HL-60/S4 treated with phorbol 12-myristate 13-acetate at 8.2 ng/mL for 4 days and 3 days (cell line): ENCODE measurements at regions not wholly inside any gene's neighbourhood (a gene's known extent, or its start where the extent isn't known, plus 50 kb on each side); places are given as distances from the start of the nearest gene placed in this dataset.

Experiments
- in situ Hi-C: fragments of 300-500 bp; cut with MboI; formaldehyde crosslinking; loops from 2 replicates; pipeline ENCODE4 v1.15.0; 2022; ENCODE audit warnings: low sequenced_read_pairs

DNA sequence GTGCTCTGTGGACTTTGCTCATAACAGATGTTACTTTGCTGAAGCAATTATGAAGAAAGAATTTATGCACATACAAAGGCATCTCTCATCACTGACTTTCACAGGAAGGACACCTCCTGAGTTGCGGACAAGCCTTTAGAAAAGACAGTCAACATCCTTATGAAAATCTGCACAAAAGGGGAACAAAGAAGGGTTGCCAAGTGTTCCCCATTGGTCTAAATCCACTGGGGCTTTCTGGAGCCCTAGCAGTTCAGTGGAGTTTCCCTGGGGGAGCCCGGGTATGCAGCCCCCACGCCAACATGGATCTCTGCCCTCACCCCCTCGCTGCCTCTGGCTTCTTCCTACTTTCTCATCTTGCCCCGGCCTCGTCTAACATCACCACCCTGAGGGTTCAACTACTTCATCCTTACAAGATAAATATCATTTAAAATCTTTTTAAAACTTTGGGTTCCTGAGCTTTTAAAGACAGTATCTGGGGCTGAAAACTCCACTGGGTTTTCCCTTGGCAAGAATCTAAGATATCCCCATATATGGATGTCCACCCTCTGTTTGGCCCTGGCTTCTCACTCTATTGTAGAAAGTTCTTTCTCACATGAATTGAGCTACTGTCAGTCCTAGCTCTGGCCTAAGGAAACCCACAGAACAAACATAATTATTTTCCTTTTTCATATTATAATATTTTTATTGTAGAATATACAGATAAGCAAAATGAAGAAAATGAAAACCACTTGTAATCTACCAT lies 207.9 kb upstream of the RGMA start:
- in situ Hi-C loops = no loop called here

DNA sequence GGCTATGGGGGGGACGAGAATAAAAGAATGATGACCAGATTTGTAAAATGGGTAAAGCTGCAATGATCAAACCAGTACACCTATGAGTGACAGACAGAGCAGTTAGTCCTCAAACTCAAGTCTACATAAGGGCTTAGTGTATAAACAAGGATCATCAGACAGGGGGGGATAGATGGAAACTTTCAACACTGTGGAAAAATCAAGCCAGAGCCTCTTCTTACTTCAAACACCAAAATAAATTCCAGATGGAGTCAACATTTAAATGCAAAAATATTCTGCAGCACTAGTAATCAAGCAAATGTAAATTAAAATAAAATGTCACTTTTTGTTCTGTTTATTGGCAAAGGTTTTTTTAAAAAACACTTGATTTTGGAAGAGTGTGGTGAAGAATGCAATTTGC lies 205.9 kb upstream of the RGMA start:
- in situ Hi-C loops = no loop called here

DNA sequence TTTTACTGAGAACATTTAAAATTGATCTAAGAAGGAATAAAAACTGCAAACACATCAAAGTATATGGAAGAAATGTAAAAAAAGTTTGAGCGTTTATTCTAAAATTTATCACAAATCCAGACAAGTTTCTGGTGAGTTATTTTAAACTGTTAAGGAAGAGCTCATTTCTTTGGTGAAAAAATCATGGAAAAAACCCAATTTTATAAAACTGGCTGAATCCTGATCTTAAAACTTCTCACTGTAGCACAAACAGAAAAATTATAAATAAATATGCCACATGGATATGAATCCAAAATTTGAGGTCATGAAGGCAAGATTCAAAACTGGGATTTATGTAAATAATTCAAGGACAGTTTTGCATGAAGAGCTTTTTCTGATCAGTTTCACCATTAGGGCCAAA lies 205.1 kb upstream of the RGMA start:
- in situ Hi-C loops = no loop called here

DNA sequence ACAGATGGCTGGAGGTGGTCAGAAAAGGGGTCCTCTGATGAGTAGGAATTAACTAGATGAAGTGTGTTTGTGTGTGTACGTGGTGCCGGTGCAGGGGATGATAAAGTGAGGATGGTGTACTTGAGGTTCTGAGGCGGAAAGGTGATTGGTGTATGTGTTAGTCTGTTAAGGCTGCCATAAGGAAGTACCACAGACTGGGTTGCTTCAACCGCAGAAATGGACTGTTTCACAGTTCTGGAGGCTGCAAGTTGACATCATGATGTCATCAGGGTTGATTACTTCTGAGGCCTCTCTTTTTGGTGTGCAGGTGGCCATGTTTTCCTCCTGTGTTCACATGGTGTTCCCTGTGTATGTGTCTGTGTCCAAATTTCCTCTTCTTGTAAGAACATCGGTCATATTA lies 202.4 kb upstream of the RGMA start:
- in situ Hi-C loops = no loop called here

DNA sequence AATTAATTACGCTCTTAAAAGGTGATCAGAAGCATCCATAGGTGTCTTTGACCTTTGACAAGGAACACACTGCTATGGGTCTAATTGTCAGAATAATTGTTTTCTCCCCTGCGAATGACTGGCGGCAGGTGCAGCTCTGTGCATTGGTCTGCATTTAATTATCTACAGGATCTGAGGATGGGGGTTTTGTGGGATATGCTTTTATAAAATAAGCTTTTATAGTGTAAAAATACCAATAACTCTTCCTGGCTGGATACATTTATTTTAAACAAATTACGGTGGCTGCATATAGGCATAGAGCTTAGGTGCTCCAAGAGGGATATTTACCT lies 201.6 kb upstream of the RGMA start:
- in situ Hi-C loops = no loop called here

DNA sequence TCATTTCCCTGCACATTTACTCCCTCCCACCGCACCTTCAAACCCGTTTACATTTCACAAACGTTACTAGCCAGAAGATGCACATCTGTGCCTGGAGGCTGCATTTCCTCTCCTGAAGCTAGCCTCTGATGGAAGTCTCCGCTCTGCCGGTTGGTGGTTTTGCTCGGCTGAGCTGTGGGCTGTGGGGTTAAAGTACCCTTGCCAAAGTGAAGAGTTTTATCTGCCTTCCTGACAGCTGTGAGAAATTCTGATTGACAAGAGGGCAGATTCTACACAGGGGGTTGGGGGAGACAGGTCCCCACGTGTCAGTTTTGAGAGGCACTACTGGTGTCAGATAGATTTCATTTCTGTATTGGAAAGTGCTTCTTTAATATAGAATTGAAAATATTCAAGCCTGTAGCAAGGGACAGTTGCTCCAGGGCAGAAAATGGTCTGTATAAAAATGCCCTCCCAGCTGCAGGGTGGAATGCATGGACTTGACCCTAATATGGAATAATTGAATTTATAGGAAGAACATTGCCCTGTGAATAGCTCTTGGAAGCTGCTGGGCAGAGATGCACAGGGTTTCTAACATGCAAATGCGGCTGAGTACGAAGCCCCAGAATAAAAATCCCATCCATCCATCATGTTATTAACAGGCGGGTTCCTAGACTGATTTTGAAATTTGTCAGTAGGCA lies 201.1 kb upstream of the RGMA start:
- in situ Hi-C loops = no loop called here

DNA sequence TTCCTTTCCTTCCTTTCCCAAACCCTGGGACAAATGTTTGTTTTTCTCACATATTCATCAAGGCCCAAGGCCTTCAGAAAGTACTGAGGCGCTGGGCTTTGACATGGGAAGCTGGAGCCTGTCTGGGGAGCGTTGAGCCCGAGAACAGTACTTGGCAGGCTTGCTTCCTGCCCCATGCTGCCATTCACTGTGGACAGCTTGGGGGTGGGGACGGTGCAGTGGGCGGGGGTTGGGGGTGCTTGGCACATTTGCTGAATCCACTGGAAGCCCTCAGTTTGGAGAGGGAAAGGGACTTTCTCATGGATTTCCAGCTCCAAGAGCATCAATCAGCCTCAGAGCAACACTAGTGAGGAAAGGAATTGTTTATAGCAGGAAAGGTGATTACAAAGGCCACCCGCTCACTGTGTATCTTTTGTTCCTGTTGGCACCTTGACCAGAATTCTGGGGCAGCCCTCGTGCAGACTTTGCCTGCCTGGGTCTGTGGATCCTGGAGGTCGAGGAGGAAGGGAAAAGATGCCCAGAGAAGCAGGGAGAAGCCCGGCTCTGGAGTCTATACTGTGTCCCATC lies 199.8 kb upstream of the RGMA start:
- in situ Hi-C loops = no loop called here

DNA sequence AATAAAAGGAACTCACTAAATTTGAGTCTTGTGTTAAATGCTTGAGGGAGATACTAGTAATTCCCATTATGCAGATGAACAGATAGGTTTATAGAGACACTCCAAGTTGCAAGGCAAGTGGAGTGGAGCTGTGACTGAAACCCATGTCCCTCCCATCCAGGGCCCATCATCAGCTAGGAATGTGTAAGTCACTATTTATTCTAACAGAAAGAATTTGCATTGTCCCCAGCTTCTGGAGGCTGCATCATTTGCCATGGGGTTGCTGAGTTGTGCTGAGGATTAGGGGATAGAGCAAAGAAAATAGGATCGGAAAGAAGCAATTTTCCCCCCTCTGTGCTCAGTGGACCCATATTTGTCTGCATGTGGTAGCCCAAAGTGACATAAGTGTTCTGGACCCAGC lies 197.4 kb upstream of the RGMA start:
- in situ Hi-C loops = no loop called here

DNA sequence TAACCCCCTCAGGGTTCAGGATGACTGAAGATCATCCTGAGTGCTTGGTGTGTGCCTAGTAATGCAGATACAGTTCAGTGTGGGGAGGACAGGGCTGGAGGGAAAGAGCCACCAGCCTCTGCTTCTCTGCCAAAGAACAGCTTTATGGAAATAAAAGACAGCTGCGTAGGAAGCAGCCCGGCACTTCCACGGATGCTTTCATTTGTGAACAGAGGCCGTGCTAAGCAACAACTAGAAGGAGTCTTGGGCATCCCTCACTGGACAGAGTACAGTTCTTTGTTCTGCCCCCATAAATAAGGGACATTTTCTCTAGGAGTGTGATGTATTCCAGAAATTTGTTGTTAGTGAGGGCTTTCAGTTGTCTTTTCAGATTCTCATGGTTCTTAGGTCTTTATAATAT lies 194.8 kb upstream of the RGMA start:
- in situ Hi-C loops = no loop called here

DNA sequence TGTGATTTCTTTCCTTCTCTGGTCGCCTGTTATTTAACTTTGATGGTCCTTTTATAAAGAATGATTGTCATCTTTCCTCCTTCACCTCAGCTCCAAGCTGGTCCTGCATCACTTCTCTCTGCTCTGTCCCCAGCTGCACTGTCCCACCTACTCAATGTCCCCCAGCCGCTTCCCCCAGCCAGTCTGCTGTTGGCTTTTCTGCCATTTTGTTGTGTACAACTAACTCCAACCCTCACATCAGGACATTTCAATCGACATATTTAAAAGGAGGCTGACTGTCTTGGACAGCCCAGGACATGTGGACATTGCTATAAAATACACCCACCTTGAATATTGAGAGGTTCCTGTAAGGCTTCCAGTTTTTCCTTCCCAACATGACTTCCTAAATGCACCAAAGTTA lies 193.8 kb upstream of the RGMA start:
- in situ Hi-C loops = no loop called here

DNA sequence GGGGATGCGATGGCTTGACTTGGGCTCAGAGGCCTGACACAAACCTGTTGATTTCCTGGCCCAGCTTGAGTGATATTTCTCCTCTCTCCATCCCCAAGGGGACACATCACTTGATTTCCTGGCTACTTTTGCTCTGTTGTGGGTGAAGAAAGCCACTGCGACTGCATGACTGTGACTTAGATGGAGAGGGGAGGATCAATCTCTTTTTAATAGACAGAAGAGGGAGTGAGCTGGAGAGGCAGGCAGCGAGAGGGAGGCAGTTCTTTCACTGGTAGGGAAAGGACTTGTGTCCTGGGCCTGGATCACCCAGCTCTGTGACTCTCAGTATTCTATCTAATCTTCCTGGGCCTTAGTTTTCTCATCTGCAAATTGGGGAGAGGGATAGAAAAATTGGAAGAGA lies 189.8 kb upstream of the RGMA start:
- in situ Hi-C loops = no loop called here

DNA sequence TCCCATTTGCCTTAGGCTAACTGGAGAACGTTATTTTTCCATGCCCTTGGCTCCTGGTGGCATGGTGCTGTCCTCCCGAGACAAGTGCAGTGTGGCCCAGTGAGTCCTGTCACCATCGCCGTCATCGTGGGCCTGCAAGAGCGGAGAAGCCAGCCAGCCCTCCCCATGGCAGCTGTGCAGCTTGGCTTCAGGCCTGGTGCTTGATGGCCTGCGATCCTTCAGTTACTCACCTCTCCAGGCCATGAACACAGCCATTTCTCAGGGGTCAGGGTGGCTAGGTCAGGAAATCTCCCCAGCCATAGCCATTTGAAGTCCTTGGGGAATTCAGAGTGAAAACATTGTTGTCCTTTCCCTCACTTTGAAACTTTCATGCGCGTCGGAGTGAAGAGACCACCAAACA lies 189.0 kb upstream of the RGMA start:
- in situ Hi-C loops = no loop called here

DNA sequence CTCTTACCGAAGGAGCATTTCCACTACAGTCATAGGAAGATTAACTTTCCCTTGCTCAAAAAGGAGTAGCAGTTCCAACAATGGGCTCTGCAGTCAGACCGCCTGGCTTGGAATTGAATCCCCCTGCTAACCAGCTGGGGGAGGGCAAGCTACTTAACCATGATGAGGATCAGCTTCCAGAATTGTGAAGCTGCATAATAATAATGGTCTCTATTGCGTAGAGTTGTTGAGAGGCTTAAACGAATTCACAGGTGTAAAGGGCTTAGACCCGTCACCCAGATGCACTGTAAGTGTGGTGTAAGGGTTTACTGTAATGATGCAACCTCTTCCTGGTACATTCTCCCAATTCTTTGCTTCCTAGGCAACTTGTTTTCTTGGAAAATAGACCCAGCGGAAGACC lies 185.2 kb upstream of the RGMA start:
- in situ Hi-C loops = no loop called here

DNA sequence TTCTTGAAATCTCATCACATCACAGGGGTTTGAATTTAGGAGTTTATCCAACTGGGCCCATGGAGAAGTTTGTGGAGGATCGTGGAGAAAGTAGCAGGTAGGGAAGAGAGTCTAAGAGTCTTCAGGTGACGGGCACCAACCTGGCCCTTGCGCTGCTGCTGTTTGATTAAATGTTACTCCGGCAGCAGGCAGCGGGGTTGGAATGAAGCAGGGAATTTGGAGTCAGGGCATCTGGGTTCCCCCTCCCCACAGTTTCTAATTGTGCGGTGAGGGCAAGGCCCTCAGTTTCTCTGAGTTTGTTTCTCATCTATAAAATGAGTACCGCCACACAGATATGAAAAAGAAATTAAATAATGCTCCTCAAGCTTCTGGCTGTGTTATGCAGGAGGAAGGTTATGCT lies 182.9 kb upstream of the RGMA start:
- in situ Hi-C loops = no loop called here

DNA sequence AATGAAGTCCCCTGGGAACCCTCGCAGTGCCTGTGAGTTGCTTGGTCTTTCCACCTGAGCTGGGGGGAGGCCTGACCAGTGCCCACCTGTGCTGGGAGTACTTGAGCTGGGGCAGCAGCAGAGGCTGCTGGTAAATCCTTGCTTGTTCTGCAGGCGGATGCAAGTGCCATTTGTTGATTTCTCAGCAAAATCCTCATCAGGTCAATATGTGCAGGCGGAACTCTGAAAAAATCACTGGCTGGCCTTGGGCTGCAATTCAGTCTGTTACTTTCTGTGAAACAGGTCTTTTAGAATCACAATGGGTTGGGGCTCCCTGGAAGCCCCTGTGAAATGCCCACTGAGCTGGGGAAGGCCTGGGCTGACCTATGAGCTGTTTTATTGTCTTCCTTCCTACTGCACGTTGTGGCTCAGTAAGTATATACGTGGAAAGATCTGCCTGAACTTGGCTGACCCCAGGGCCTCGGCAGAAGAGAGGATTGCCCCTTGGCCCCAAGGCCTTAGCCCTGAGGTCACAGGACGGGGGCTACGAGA lies 182.0 kb upstream of the RGMA start:
- in situ Hi-C loops = no loop called here

DNA sequence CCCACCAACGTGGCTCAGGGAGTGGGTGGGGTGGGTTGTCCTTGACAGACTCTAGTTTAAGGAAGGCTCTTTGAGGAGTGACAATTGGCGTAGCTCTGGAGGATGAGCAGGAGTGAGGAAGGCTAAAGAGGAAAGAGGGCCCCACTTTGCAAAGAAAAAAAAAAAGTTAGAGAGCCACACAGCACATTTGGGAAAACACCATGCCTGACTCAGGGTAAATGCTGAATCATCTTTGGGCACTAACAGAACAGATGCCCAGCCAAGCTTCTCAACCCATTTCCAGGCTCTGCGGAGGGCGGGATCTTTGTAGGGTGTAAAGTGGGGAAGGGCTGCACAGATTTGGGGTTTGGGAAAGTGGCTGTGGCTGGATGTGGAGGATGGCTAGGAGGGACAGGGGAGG lies 179.1 kb upstream of the RGMA start:
- in situ Hi-C loops = no loop called here

DNA sequence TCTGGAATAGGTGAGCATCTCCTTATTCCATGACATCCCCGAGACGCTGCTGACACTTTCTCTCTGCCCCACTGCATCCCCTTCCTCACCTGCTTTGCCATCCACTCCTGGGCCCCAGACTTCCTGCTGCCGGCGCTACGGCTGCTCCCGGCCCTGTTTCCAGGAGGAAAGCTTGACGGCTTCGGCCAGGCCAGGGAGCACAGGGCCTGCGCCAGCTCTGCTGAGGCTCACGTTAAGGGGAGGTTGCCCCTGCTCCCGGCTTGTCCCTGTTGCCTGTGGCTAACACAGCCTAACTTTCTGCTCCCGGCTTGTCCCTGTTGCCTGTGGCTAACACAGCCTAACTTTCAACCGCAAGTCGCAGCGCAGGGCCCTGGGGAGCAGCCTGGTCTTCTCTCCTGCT lies 177.3 kb upstream of the RGMA start:
- in situ Hi-C loops = no loop called here

DNA sequence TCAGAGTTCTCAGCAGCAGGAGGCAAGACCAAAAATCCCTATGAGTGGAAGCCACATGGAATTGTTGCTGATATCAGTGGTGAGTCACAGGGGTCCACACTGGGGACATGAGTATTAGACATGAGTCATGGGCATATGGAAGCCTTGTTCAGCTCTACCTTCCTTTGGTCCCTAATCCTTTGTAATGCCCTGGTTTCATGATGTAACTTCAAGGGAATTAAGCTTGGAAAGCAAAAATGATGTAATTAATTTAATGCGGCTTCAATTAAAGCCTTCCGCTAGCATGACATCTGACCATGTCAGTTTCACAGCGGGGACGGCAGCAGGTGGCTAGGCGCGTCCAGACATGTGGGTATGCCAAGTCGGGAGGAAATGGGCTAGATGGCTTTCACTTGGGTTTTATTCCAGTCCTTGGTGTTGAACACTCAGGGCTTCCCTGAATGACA lies 176.1 kb upstream of the RGMA start:
- in situ Hi-C loops = no loop called here

DNA sequence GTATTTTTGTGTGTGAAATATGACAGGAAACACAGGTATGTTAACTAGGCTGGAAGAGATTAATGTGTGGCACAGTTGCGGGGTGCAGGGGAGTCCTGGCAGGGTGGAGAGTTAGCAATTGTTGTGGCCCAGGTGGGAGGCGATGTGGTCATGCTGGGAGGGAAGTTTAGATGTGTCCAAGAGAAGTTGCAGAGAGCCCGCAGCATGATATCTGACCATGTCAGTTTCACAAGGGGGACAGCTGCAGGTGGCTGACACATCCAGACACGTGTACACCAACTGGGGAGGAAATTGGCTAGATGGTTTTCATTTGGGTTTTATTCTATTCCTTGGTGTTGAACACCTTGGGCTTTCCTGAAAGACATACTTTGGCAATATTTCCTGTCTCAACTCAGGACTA lies 172.8 kb upstream of the RGMA start:
- in situ Hi-C loops = no loop called here

DNA sequence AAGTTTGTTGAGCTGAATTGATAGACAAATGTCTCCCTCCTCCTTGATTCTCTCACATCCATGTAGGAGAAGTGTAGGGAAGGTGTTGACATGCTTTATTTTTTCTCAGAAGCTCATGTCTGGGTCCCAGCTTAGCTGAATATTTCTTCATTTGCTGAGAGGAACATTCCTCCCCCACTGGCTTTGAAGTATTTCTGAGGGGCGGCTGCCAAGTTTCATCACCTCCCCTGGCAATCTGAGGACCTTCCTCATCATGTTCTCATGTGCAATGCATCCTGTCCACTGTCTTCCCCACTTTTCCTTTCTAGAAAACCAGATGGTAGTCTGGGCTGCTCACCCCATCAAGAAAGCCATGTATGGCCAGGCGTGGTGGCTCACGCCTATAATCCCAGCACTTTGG lies 168.9 kb upstream of the RGMA start:
- in situ Hi-C loops = no loop called here

DNA sequence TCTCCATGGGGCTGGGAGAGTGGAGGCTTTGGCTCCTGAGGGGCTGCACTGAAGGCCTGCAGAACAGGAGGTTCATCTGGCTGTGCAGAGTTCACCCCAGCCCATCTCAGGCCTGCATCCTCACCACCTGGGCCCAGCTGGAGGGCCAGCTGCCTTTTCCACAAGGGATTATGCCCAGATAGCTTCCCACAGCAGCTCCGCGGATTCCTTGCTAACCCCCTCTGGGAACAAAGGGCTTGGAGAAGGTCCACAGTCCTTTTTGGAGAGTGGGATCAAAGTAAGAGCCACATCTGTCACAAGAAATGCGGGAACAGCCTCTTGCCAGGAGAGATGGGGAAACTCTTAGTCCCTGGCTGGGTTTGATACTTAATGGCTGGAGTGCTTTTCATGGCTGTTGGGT lies 164.7 kb upstream of the RGMA start:
- in situ Hi-C loops = no loop called here

DNA sequence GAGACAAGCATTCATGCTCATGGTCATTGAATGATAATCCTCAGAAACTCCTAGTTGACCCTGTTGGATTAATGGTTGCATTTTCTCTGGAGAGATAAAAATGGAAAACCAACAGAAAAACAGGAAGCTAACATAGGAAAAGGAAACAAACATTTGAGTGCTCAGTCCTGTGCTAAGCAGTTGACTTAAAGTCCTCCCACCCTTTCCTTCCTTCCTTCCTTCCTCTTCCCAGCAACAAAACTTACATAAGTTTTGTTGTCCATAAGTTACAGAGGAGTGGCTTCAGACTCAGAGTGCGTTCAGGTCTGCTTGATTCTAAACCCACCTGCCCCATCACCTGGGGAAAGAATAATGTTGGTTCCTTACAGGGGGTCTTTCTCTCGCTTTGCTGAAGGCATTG lies 163.8 kb upstream of the RGMA start:
- in situ Hi-C loops = no loop called here
